ENCODE measurements at regions not wholly inside any gene's neighbourhood (a gene's known extent, or its start where the extent isn't known, plus 50 kb on each side); places are given as distances from the start of the nearest gene placed in this dataset.

DNA sequence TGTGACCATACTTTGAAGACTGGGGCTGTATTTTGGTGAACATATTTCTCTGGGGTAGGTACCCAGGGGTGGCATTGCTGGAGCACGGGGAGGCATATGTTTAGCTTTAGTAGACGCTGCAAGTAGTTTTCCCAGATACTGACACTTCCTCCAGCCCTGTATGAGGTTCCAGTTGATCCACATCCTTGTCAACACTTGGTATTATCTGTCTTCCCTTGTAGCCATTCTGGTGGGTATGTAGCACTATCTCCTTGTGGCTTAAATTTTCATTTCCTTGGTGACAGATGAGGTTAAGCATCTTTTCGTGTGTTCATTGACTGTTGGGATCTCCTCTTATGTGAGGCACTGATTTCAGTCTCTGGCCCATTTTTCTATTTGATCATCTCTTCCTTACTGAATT lies 179.1 kb downstream of the PHETA1 start:
- 73 to 89% (median 74%) methylated on average over 3 of the region's 3 CpGs for WGBS, 3 donors
- Histone ChIP-seq H3K4me1 (ENCODE audit: insufficient read depth) (no peaks in the 10 kb centered on the region), H3K9me3 (no peaks in the 10 kb centered on the region), H3K4me3 (no peak overlapping the region), H3K36me3 (no peaks in the 10 kb centered on the region), H3K27ac (no peak overlapping the region), H3K27me3 (no peaks in the 10 kb centered on the region)
- DNase-seq = no peak
- TF ChIP-seq, protein P1, sequence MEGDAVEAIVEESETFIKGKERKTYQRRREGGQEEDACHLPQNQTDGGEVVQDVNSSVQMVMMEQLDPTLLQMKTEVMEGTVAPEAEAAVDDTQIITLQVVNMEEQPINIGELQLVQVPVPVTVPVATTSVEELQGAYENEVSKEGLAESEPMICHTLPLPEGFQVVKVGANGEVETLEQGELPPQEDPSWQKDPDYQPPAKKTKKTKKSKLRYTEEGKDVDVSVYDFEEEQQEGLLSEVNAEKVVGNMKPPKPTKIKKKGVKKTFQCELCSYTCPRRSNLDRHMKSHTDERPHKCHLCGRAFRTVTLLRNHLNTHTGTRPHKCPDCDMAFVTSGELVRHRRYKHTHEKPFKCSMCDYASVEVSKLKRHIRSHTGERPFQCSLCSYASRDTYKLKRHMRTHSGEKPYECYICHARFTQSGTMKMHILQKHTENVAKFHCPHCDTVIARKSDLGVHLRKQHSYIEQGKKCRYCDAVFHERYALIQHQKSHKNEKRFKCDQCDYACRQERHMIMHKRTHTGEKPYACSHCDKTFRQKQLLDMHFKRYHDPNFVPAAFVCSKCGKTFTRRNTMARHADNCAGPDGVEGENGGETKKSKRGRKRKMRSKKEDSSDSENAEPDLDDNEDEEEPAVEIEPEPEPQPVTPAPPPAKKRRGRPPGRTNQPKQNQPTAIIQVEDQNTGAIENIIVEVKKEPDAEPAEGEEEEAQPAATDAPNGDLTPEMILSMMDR (IDR thresholded peaks at IDR 0.05) = no peak
- TF ChIP-seq EP300 (IDR thresholded peaks at IDR 0.05) (no peak), POLR2A (IDR thresholded peaks at IDR 0.05) (no peak)
- intact Hi-C loops (cut with DNase I) = no loop called here

DNA sequence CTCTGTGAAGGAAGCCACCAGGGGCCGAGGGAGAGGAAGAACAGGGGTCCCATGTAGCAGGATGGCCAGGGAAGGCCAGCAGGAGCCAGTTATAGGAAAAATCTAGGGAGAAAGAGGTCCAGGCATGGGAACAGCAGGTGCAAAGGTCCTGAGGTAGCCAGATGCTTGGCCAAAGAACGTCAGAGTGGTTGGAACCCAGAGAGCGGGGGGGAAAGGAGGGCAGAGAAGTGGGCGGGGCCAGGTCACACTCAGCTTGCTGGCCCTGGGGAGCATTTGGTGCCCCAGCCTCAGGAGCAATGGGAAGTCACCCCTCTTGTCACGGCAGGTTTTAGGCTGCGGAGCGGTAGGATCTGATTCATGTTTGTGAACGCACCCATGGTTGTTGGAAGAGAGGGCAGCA lies 180.5 kb downstream of the PHETA1 start:
- TF ChIP-seq, protein P1 (IDR thresholded peaks at IDR 0.05) = no peak
- no peak for TF ChIP-seq EP300 (IDR thresholded peaks at IDR 0.05)
- TF ChIP-seq POLR2A (IDR thresholded peaks at IDR 0.05) = no peak
- intact Hi-C loops (cut with DNase I) = no loop called here
- Histone ChIP-seq H3K36me3 (no peaks in the 10 kb centered on the region), H3K4me1 (ENCODE audit: insufficient read depth) (no peaks in the 10 kb centered on the region), H3K9me3 (no peaks in the 10 kb centered on the region), H3K27me3 (no peaks in the 10 kb centered on the region), H3K4me3 (no peak overlapping the region), H3K27ac (no peak overlapping the region)
- DNase-seq = no peak
- 82 to 90% (median 85%) methylated on average over 8 of the region's 8 CpGs for WGBS, 3 donors

DNA sequence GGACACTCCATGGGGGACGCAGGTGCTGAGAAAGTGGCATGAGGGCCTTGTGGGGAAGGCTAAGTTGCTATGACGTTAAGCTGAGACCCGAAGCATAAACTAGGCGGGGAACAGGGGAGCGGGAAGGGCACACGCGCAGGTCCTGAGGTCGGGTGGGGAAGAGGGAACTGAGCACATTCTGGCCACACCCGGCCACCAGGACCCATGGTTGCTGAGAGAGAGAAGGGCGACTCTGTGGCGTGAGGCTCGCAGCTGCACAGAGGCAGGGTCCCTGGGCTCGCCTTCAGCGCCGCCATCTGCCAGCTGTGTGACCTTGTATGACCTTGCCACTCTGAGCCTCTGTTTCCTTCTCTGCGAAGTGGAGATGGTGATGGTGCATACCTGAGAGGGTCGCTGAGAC lies 182.5 kb downstream of the PHETA1 start:
- no peak overlapping the region for H3K4me3 ChIP-seq
- no peak overlapping the region for H3K27ac ChIP-seq
- no peaks in the 10 kb centered on the region for H3K27me3 ChIP-seq
- no peaks in the 10 kb centered on the region for H3K36me3 ChIP-seq
- WGBS, 3 donors = 82 to 91% (median 83%) methylated on average over 17 of the region's 17 CpGs
- intact Hi-C loops (cut with DNase I) = no loop called here
- H3K9me3 ChIP-seq = no peaks in the 10 kb centered on the region
- DNase-seq = no peak
- no peaks in the 10 kb centered on the region for H3K4me1 ChIP-seq (ENCODE audit: insufficient read depth)
- TF ChIP-seq POLR2A (IDR thresholded peaks at IDR 0.05) (no peak), EP300 (IDR thresholded peaks at IDR 0.05) (no peak)
- TF ChIP-seq, protein P1 (IDR thresholded peaks at IDR 0.05) = no peak

DNA sequence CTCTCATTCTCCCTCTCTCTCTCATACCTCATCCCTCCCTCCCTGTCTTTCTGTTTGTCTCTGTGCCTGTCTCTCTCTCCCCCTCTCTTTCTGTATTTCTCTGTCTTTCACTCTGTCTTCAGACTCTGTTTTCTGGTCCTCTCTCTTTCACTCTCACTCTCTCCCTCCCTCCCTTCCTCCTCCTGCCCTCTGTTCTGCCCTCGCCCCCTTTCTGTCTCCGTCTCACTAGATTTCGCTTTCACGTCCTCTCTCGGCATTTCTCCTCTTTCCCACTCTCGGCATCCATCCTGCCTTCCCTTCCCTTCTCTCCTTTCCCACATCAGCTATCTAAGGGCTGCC lies 183.0 kb downstream of the PHETA1 start:
- Histone ChIP-seq H3K4me1 (ENCODE audit: insufficient read depth) (no peaks in the 10 kb centered on the region), H3K36me3 (no peaks in the 10 kb centered on the region), H3K27ac (no peak overlapping the region), H3K9me3 (no peaks in the 10 kb centered on the region), H3K27me3 (no peaks in the 10 kb centered on the region), H3K4me3 (no peak overlapping the region)
- intact Hi-C loops (cut with DNase I) = no loop called here
- no peak for TF ChIP-seq POLR2A (IDR thresholded peaks at IDR 0.05)
- TF ChIP-seq, protein P1 (IDR thresholded peaks at IDR 0.05) = no peak
- TF ChIP-seq EP300 (IDR thresholded peaks at IDR 0.05) = no peak
- 88 to 91% (median 90%) methylated on average over 6 of the region's 6 CpGs for WGBS, 3 donors
- no peak for DNase-seq

Measured in ovary (tissue), 7 donors.